SU-DHL-6 (cell line): ENCODE measurements at regions not wholly inside any gene's neighbourhood (a gene's known extent, or its start where the extent isn't known, plus 50 kb on each side); places are given as distances from the start of the nearest gene placed in this dataset.

Experiments used
- H2AFZ ChIP-seq: fragments of 200-600 bp; sonication (generic); 2 replicates; pipeline ENCODE4 v1.6.1; 2014; ENCODE audit warnings: low read depth, mild to moderate bottlenecking, moderate library complexity, mixed read lengths, antibody characterized with exemption, low read length; ENCODE audit not compliant: severe bottlenecking
- H3F3A ChIP-seq: fragments of 200-600 bp; shearing (Covaris generic); 2 replicates; pipeline ENCODE4 v1.6.0; 2016; ENCODE audit warnings: antibody characterized with exemption, mild to moderate bottlenecking; ENCODE audit not compliant: insufficient read depth
- H3K27ac ChIP-seq: fragments of 200-600 bp; sonication (generic); 2 replicates; pipeline ENCODE4 v1.5.1; 2016; ENCODE audit warnings: low read depth, mild to moderate bottlenecking, low read length, moderate library complexity, mixed read lengths
- H3K27me3 ChIP-seq: fragments of 200-600 bp; sonication (generic), shearing (Covaris generic); 2 replicates; pipeline ENCODE4 v1.6.0; 2014; ENCODE audit warnings: mild to moderate bottlenecking, low read length
- H3K36me3 ChIP-seq: fragments of 200-600 bp; sonication (generic); 2 replicates; pipeline ENCODE4 v1.6.1; 2014; ENCODE audit warnings: mild to moderate bottlenecking, low read length, mixed read lengths
- H3K4me2 ChIP-seq: fragments of 300-600, 200-600 bp; shearing (Covaris generic), sonication (generic); 2 replicates; pipeline ENCODE4 v1.6.0; 2014; ENCODE audit warnings: low read length, low read depth, mild to moderate bottlenecking; ENCODE audit not compliant: poor library complexity, severe bottlenecking
- H3K4me3 ChIP-seq: fragments of 200-600 bp; sonication (generic); 2 replicates; pipeline ENCODE4 v1.5.1; 2014; ENCODE audit warnings: antibody characterized with exemption, low read length, mild to moderate bottlenecking, mixed read lengths; ENCODE audit not compliant: insufficient read depth, poor library complexity, severe bottlenecking
- H3K79me2 ChIP-seq: fragments of 200-600 bp; sonication (generic); 2 replicates; pipeline ENCODE4 v1.6.1; 2014; ENCODE audit warnings: mild to moderate bottlenecking, low read length, moderate library complexity; ENCODE audit not compliant: insufficient read depth
- H3K9ac ChIP-seq: fragments of 200-600 bp; sonication (generic); 2 replicates; pipeline ENCODE4 v1.7.0; 2014; ENCODE audit warnings: mild to moderate bottlenecking, low read length
- H3K9me2 ChIP-seq: fragments of 200-600 bp; sonication (generic); replicated peaks from 2 replicates; pipeline ENCODE4 v1.6.1; 2014; ENCODE audit warnings: low read length; ENCODE audit not compliant: insufficient read depth
- H3K9me3 ChIP-seq: fragments of 200-600 bp; sonication (generic); 2 replicates; pipeline ENCODE4 v1.6.1; 2014; ENCODE audit warnings: low read length, mixed read lengths; ENCODE audit not compliant: insufficient read depth
- H4K20me1 ChIP-seq: fragments of 200-600 bp; sonication (generic); 2 replicates; pipeline ENCODE4 v1.6.1; 2014; ENCODE audit warnings: low read depth, mild to moderate bottlenecking, antibody characterized with exemption, low read length, moderate library complexity, mixed read lengths
- CTCF ChIP-seq: fragments of 200-600 bp; sonication (generic); IDR thresholded peaks from one replicate; pipeline ENCODE4 v1.5.1; 2017; ENCODE audit warnings: antibody characterized with exemption, mild to moderate bottlenecking, low read length, moderate library complexity; ENCODE audit not compliant: insufficient read depth, poor library complexity, severe bottlenecking
- EZH2phosphoT487 ChIP-seq: fragments of 200-600 bp; sonication (generic), shearing (Covaris generic); conservative IDR thresholded peaks from 2 replicates; pipeline ENCODE4 v1.6.1; 2018; ENCODE audit warnings: mild to moderate bottlenecking, antibody characterized with exemption, low read length, moderate library complexity, mixed read lengths

- no peaks in the 10 kb centered on the region for H4K20me1 ChIP-seq
- no peak overlapping the region for H3K4me2 ChIP-seq
- no peaks in the 10 kb centered on the region for H3F3A ChIP-seq
- TF ChIP-seq CTCF (no peak), EZH2phosphoT487 (no peak)
- H3K9ac ChIP-seq, result no peak overlapping the region
- no peaks in the 10 kb centered on the region for H3K27me3 ChIP-seq
- no peak overlapping the region for H3K27ac ChIP-seq
- H3K9me3 ChIP-seq, result no peaks in the 10 kb centered on the region
- H2AFZ ChIP-seq, result no peak overlapping the region
- no peaks in the 10 kb centered on the region for H3K9me2 ChIP-seq
- no peaks in the 10 kb centered on the region for H3K36me3 ChIP-seq
- no peaks in the 10 kb centered on the region for H3K79me2 ChIP-seq
- no peak overlapping the region for H3K4me3 ChIP-seq
These were observed 58.3 kb upstream of the KDM7A start for GRCh38 chr7:140235114-140235513.

GRCh38 chr7:140232957-140233917 lies 56.5 kb upstream of the KDM7A start:
- no peaks in the 10 kb centered on the region for H3F3A ChIP-seq
- TF ChIP-seq CTCF, result no peak
- TF ChIP-seq EZH2phosphoT487, result no peak
- no peak overlapping the region for H3K27ac ChIP-seq
- H3K36me3 ChIP-seq, result no peaks in the 10 kb centered on the region
- no peak overlapping the region for H3K9ac ChIP-seq
- no peaks in the 10 kb centered on the region for H3K27me3 ChIP-seq
- no peaks in the 10 kb centered on the region for H3K79me2 ChIP-seq
- no peak overlapping the region for H3K4me2 ChIP-seq
- no peak overlapping the region for H2AFZ ChIP-seq
- no peak overlapping the region for H3K4me3 ChIP-seq
- H4K20me1 ChIP-seq, result no peaks in the 10 kb centered on the region
- H3K9me3 ChIP-seq, result no peaks in the 10 kb centered on the region
- no peaks in the 10 kb centered on the region for H3K9me2 ChIP-seq

- H4K20me1 ChIP-seq, result no peaks in the 10 kb centered on the region
- H2AFZ ChIP-seq, result no peak overlapping the region
- no peak overlapping the region; the same call in 1 of the 2 replicates for H3K9ac ChIP-seq
- H3K27me3 ChIP-seq, result no peaks in the 10 kb centered on the region
- no peaks in the 10 kb centered on the region for H3F3A ChIP-seq
- no peak overlapping the region for H3K27ac ChIP-seq
- no peaks in the 10 kb centered on the region for H3K79me2 ChIP-seq
- no peaks in the 10 kb centered on the region for H3K36me3 ChIP-seq
- TF ChIP-seq CTCF (no peak), EZH2phosphoT487 (no peak)
- H3K4me3 ChIP-seq, result no peak overlapping the region
- peak overlapping the region; percentile 65 for H3K4me2 ChIP-seq
- H3K9me3 ChIP-seq, result no peaks in the 10 kb centered on the region
- H3K9me2 ChIP-seq, result no peaks in the 10 kb centered on the region
These were observed 55.1 kb upstream of the KDM7A start for GRCh38 chr7:140231771-140232491.
